ENCODE measurements at regions not wholly inside any gene's neighbourhood (a gene's known extent, or its start where the extent isn't known, plus 50 kb on each side); places are given as distances from the start of the nearest gene placed in this dataset.

DNA sequence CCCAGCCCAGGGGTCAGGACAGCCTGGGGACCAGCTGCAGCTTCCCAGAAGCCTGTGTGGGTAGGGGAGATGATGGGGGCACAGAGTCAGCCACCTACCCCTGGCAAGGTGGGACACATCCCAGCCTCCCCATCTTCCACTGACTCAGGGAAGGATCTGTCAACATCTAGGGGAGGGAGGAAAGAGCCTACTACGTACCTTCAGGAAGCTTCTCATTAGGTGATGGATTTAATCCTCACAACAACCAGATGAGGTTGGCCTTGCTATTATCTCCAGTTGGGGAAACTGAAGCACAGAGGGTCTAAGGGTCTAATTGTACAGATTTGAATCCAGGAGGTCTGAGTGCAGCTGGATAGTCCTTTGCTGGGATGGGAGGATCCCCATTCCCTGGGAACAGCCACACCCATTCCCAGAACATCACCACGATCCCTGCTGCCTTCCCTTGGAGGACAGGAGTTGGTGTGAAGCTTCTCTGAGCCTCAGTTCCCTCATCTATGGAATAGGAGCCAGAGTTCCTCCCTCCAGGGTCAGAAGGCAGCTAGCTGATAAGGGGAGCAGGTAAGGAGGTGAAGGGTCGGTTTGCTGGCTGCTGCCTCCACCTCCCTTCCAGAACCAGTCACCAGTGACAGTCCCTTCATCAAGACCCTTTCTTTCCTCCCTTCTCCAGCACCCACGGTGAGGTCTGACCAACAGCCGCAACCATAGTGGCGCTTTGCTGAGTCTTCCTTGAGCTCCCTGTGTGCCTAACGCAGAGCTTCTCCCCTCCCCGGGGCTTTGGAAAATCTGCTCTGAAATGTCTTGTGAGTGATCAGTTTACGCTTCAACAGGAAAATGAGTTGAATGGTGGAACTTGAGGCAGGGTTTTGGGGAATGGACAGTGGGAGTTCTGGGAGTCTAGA, 56.8 kb downstream of the CEBPB start:
- Histone ChIP-seq H3K4me2 (ENCODE audit: insufficient read depth, low read length) (no peak overlapping the region), H3K4me1 (ENCODE audit: insufficient read depth, low read length) (no peaks in the 10 kb centered on the region), H4K20me1 (ENCODE audit: insufficient read depth, low read length) (no peaks in the 10 kb centered on the region), H3K36me3 (ENCODE audit: insufficient read depth, low read length) (no peaks in the 10 kb centered on the region), H3K9me3 (ENCODE audit: insufficient read depth, low read length, severe bottlenecking) (no peaks in the 10 kb centered on the region), H3K79me2 (ENCODE audit: insufficient read depth, low read length) (no peaks in the 10 kb centered on the region), H3K4me3 (ENCODE audit: low read depth in 1 of 2, low read length in 2 of 2) (no peak overlapping the region), H3K27ac (ENCODE audit: low read length) (no peak overlapping the region), H2AFZ (ENCODE audit: low read depth, low read length) (no peak overlapping the region), H3K27me3 (ENCODE audit: insufficient read depth, low read length, poor library complexity) (no peaks in the 10 kb centered on the region), H3K9ac (ENCODE audit: low read depth, low read length) (no peak overlapping the region)
- DNase-seq (no peak), ATAC-seq (ENCODE audit: insufficient read depth, low read depth) (no peak)
- no peak for TF ChIP-seq CTCF (IDR thresholded peaks at IDR 0.05; ENCODE audit: borderline replicate concordance, extremely low read depth, low read length, poor library complexity, severe bottlenecking)
- no peak for TF ChIP-seq EZH2 (IDR thresholded peaks at IDR 0.05; ENCODE audit: borderline replicate concordance, low read depth, low read length, severe bottlenecking)

DNA sequence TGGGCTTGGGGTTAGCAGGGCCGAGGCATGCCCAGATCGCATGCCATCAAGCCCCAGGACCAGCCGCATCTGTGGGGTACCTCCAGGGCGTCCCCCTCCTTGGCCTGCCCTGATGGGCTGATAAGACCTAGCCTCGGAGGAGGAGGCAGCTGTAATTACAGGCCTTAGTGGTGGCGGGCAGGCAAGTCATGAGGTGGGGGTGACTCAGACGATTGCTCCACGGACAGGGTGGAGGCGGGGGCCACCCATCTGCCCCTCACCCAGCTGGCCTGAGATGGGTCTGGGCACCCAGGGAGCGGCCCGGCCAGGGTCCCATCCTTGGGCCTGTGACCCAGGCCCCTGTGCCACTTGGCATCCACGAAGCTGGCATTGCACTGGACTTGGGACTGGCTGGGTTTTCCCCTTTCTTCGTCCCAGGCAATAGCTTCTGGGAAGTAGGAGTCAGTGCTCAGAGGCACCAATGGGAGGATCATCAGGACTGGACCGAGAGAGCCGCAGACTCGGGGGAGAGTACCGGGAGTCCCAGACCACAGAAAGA, 57.5 kb downstream of the CEBPB start:
- Histone ChIP-seq H4K20me1 (ENCODE audit: insufficient read depth, low read length) (no peaks in the 10 kb centered on the region), H2AFZ (ENCODE audit: low read depth, low read length) (no peak overlapping the region), H3K4me3 (ENCODE audit: low read depth in 1 of 2, low read length in 2 of 2) (no peak overlapping the region), H3K9me3 (ENCODE audit: insufficient read depth, low read length, severe bottlenecking) (no peaks in the 10 kb centered on the region), H3K9ac (ENCODE audit: low read depth, low read length) (no peak overlapping the region), H3K4me2 (ENCODE audit: insufficient read depth, low read length) (no peak overlapping the region), H3K27me3 (ENCODE audit: insufficient read depth, low read length, poor library complexity) (no peaks in the 10 kb centered on the region), H3K36me3 (ENCODE audit: insufficient read depth, low read length) (no peaks in the 10 kb centered on the region), H3K27ac (ENCODE audit: low read length) (no peak overlapping the region), H3K79me2 (ENCODE audit: insufficient read depth, low read length) (no peaks in the 10 kb centered on the region), H3K4me1 (ENCODE audit: insufficient read depth, low read length) (no peaks in the 10 kb centered on the region)
- no peak for DNase-seq
- TF ChIP-seq EZH2 (IDR thresholded peaks at IDR 0.05; ENCODE audit: borderline replicate concordance, low read depth, low read length, severe bottlenecking) (no peak), CTCF (IDR thresholded peaks at IDR 0.05; ENCODE audit: borderline replicate concordance, extremely low read depth, low read length, poor library complexity, severe bottlenecking) (no peak)
- no peak for ATAC-seq (ENCODE audit: insufficient read depth, low read depth)

GRCh38 chr20:50249447-50250388, 59.1 kb downstream of the CEBPB start:
- H3K79me2 ChIP-seq (ENCODE audit: insufficient read depth, low read length) = no peaks in the 10 kb centered on the region
- no peak for ATAC-seq (ENCODE audit: insufficient read depth, low read depth)

More at GRCh38 chr20:50249447-50250388, 59.1 kb downstream of the CEBPB start:
- no peak overlapping the region for H3K4me3 ChIP-seq (ENCODE audit: low read depth in 1 of 2, low read length in 2 of 2)
- TF ChIP-seq CTCF (IDR thresholded peaks at IDR 0.05; ENCODE audit: borderline replicate concordance, extremely low read depth, low read length, poor library complexity, severe bottlenecking) (no peak), EZH2 (IDR thresholded peaks at IDR 0.05; ENCODE audit: borderline replicate concordance, low read depth, low read length, severe bottlenecking) (no peak)
- H3K9ac ChIP-seq (ENCODE audit: low read depth, low read length) = no peak overlapping the region
- no peaks in the 10 kb centered on the region for H3K9me3 ChIP-seq (ENCODE audit: insufficient read depth, low read length, severe bottlenecking)
- no peaks in the 10 kb centered on the region for H4K20me1 ChIP-seq (ENCODE audit: insufficient read depth, low read length)
- H3K27ac ChIP-seq (ENCODE audit: low read length) = no peak overlapping the region
- no peaks in the 10 kb centered on the region for H3K36me3 ChIP-seq (ENCODE audit: insufficient read depth, low read length)
- H3K4me1 ChIP-seq (ENCODE audit: insufficient read depth, low read length) = no peaks in the 10 kb centered on the region
- no peaks in the 10 kb centered on the region for H3K27me3 ChIP-seq (ENCODE audit: insufficient read depth, low read length, poor library complexity)
- DNase-seq = no peak
- no peak overlapping the region for H2AFZ ChIP-seq (ENCODE audit: low read depth, low read length)
- no peak overlapping the region for H3K4me2 ChIP-seq (ENCODE audit: insufficient read depth, low read length)

Measured in DND-41 (cell line).